ENCODE measurements at regions not wholly inside any gene's neighbourhood (a gene's known extent, or its start where the extent isn't known, plus 50 kb on each side); places are given as distances from the start of the nearest gene placed in this dataset.

GRCh38 chr2:223169830-223170605, 118.0 kb downstream of the KCNE4 start:
- TF ChIP-seq POLR2A (IDR thresholded peaks at IDR 0.05) (no peak), CTCF (IDR thresholded peaks at IDR 0.05) (no peak)
